Breast epithelium (tissue), 3 donors: ENCODE measurements at regions not wholly inside any gene's neighbourhood (a gene's known extent, or its start where the extent isn't known, plus 50 kb on each side); places are given as distances from the start of the nearest gene placed in this dataset.

ENCODE experiments used
- POLR2A ChIP-seq: fragments of 450-650 bp; IDR thresholded peaks from one replicate; pipeline ENCODE4 v1.6.1; 2016; ENCODE audit warnings: antibody characterized with exemption, mild to moderate bottlenecking, moderate library complexity
- POLR2AphosphoS5 ChIP-seq, 3 donors: sonication (generic); formaldehyde crosslinking; IDR thresholded peaks; one replicate each; pipeline ENCODE4 v1.6.1; 2017; ENCODE audit warnings: antibody characterized with exemption in 3 of 3
- TF ChIP-seq, protein P1 (sequence below), 3 donors: fragments of 450-650 bp; IDR thresholded peaks; one replicate each; pipeline ENCODE4 v1.5.1; 2016 to 2017; ENCODE audit warnings: antibody characterized with exemption in 3 of 3, mild to moderate bottlenecking in 3 of 3, moderate library complexity in 3 of 3

DNA sequence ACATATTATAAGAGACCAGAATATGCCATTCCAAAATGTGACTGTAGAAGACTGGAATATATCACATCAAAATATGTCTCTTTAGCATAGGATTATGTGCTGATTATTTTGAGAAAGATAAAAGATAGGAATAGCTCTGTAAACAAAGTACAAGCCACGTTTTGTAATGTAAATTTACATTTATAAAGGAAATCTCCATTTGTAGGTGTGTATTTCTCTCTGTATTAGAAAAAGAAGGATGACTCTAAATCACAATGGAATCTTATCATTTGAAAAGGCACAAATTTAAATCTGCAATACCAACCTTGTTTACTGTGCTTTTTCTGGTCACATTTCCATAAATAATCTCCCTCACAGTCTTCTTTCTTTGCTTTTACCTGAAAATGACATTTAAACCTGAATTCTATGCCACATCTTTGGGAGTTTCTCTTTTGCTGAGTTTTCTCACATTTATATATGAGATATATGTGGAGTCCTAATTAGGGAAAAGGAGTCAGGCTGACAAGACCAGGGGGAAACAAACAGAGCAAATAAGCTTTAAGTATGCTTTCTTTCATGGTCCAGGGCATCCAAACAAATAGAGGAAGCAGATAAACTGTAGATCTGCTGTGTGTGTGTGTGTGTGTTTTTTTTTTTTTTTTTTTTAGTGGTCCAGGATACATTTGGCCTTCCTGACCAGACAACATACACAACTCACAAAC lies 244.0 kb downstream of the CPXCR1 start:
- TF ChIP-seq, protein P1, sequence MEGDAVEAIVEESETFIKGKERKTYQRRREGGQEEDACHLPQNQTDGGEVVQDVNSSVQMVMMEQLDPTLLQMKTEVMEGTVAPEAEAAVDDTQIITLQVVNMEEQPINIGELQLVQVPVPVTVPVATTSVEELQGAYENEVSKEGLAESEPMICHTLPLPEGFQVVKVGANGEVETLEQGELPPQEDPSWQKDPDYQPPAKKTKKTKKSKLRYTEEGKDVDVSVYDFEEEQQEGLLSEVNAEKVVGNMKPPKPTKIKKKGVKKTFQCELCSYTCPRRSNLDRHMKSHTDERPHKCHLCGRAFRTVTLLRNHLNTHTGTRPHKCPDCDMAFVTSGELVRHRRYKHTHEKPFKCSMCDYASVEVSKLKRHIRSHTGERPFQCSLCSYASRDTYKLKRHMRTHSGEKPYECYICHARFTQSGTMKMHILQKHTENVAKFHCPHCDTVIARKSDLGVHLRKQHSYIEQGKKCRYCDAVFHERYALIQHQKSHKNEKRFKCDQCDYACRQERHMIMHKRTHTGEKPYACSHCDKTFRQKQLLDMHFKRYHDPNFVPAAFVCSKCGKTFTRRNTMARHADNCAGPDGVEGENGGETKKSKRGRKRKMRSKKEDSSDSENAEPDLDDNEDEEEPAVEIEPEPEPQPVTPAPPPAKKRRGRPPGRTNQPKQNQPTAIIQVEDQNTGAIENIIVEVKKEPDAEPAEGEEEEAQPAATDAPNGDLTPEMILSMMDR (IDR thresholded peaks at IDR 0.05) = no peak
- TF ChIP-seq POLR2AphosphoS5 (IDR thresholded peaks at IDR 0.05) (no peak), POLR2A (no peak)
